B cell (primary cell): ENCODE measurements at regions not wholly inside any gene's neighbourhood (a gene's known extent, or its start where the extent isn't known, plus 50 kb on each side); places are given as distances from the start of the nearest gene placed in this dataset.

ENCODE experiments used
- ATAC-seq: fragments of 200-7000 bp; cut with Tn5 transposase; one replicate; pipeline ENCODE4 v1.10.0; 2021; ENCODE audit warnings: low read depth, mild to moderate bottlenecking, moderate number of reproducible peaks, moderate library complexity
- CTCF ChIA-PET: fragments of 350-600 bp; sonication (Branson Sonifier 250); formaldehyde crosslinking; loops from one replicate; lab custom pipeline; 2021; ENCODE audit warnings: antibody characterized with exemption, inconsistent platforms; lab: Charles Lee
- POLR2A ChIA-PET: fragments of 350-600 bp; sonication (Branson Sonifier 250); formaldehyde crosslinking; loops from one replicate; lab custom pipeline; 2021; ENCODE audit warnings: antibody characterized with exemption; lab: Charles Lee
- DNase-seq: peaks from one replicate; pipeline ENCODE4 v3.0.0; 2013
- H2AFZ ChIP-seq: 2 replicates; pipeline ENCODE4 v1.6.1; 2012; ENCODE audit warnings: mild to moderate bottlenecking, low read depth, low read length; ENCODE audit not compliant: insufficient read depth, poor library complexity, severe bottlenecking
- H3K27ac ChIP-seq, 2 donors: 1 replicate in 1 of 2; 2 replicates in 1 of 2; pipeline ENCODE4 v1.5.1; 2012 to 2013; ENCODE audit warnings: low read length in 2 of 2, mild to moderate bottlenecking in 2 of 2, moderate library complexity in 1 of 2
- H3K27me3 ChIP-seq, 4 experiments: fragments of 200-600 bp in 1 of 4; sonication (generic) in 1 of 4; replicated peaks in 1 of 4; 1 replicate in 2 of 4; 2 replicates in 2 of 4; pipeline versions ENCODE4 v1.6.1 to v1.7.0; 2013 to 2016; ENCODE audit warnings: low read length in 3 of 4, mild to moderate bottlenecking in 2 of 4, mixed read lengths in 1 of 4, moderate library complexity in 1 of 4; ENCODE audit not compliant: insufficient read depth in 4 of 4, control insufficient read depth in 3 of 4; ENCODE audit errors: control extremely low read depth in 1 of 4
- H3K36me3 ChIP-seq, 2 experiments: replicated peaks in 1 of 2; 1 replicate in 1 of 2; 2 replicates in 1 of 2; pipeline versions ENCODE4 v1.6.1 to v1.7.1; 2013; ENCODE audit warnings: low read length in 1 of 2; ENCODE audit not compliant: insufficient read depth in 2 of 2, control insufficient read depth in 1 of 2; ENCODE audit errors: control extremely low read depth in 1 of 2, extremely low read depth in 1 of 2
- H3K4me1 ChIP-seq, 2 donors: fragments of 200-600 bp in 1 of 2; sonication (generic) in 1 of 2; 1 replicate in 1 of 2; 2 replicates in 1 of 2; pipeline versions ENCODE4 v1.5.1 to v1.6.1; 2013 to 2017; ENCODE audit warnings: low read length in 2 of 2; ENCODE audit not compliant: control insufficient read depth in 2 of 2, insufficient read depth in 2 of 2
- H3K4me2 ChIP-seq: replicated peaks from 2 replicates; pipeline ENCODE3; 2012; ENCODE audit warnings: mild to moderate bottlenecking, low read depth, low read length; ENCODE audit not compliant: poor library complexity, severe bottlenecking
- H3K4me3 ChIP-seq, 5 experiments: fragments of 200-600 bp in 1 of 5; sonication (generic) in 1 of 5; 1 replicate in 3 of 5; 2 replicates in 2 of 5; pipeline versions ENCODE4 v1.5.1 to v1.7.0; 2011 to 2016; ENCODE audit warnings: low read length in 4 of 5, mild to moderate bottlenecking in 4 of 5, low read depth in 2 of 5, control low read depth in 1 of 5, moderate library complexity in 1 of 5; ENCODE audit not compliant: insufficient read depth in 1 of 5; ENCODE audit errors: control extremely low read depth in 1 of 5, extremely low read depth in 1 of 5
- H3K79me2 ChIP-seq: fragments of 200-600 bp; sonication (generic); one replicate; pipeline ENCODE4 v1.6.0; 2016; ENCODE audit warnings: low read length; ENCODE audit not compliant: control insufficient read depth, insufficient read depth
- H3K9ac ChIP-seq: fragments of 200-600 bp; sonication (generic); 2 replicates; pipeline ENCODE4 v1.6.1; 2017; ENCODE audit warnings: mild to moderate bottlenecking, low read length, moderate library complexity
- H3K9me3 ChIP-seq, 3 donors: one replicate each; pipeline versions ENCODE4 v1.6.1 to v1.7.1; 2013; ENCODE audit warnings: low read length in 2 of 3; ENCODE audit not compliant: control insufficient read depth in 2 of 3, insufficient read depth in 1 of 3; ENCODE audit errors: control extremely low read depth in 1 of 3
- H4K20me1 ChIP-seq: 2 replicates; pipeline ENCODE4 v1.6.0; 2012; ENCODE audit warnings: mild to moderate bottlenecking, low read length; ENCODE audit not compliant: insufficient read depth, control insufficient read depth, poor library complexity, severe bottlenecking
- H3K27ac Mint-ChIP-seq: one replicate; pipeline ENCODE4 v1.8.0; 2021; ENCODE audit warnings: mixed read lengths
- H3K27me3 Mint-ChIP-seq: one replicate; pipeline ENCODE4 v1.8.0; 2021; ENCODE audit warnings: mixed read lengths
- H3K4me1 Mint-ChIP-seq: one replicate; pipeline ENCODE4 v1.8.0; 2021; ENCODE audit warnings: mixed read lengths
- H3K4me3 Mint-ChIP-seq: one replicate; pipeline ENCODE4 v1.8.0; 2021; ENCODE audit warnings: mixed read lengths
- H3K9me3 Mint-ChIP-seq: one replicate; pipeline ENCODE4 v1.8.0; 2022; ENCODE audit warnings: mixed read lengths; ENCODE audit not compliant: insufficient read depth
- CTCF ChIP-seq: fragments of 200-600 bp; IDR thresholded peaks from one replicate; pipeline ENCODE4 v1.8.0; 2022; ENCODE audit warnings: antibody characterized with exemption, mild to moderate bottlenecking
- EZH2 ChIP-seq: IDR thresholded peaks from 2 replicates; pipeline ENCODE4 v1.6.1; 2012; ENCODE audit warnings: borderline replicate concordance, low read depth, mild to moderate bottlenecking, moderate library complexity, low read length; ENCODE audit not compliant: insufficient read depth, poor library complexity, severe bottlenecking
- WGBS: methylation state at CpG from one replicate; pipeline ENCODE4 v1.1.5; 2013; ENCODE audit warnings: missing lambda C conversion rate; ENCODE audit not compliant: insufficient coverage; 5-methylcytosine and 5-hydroxymethylcytosine counted together
- intact Hi-C: fragments of 100-400 bp; cut with micrococcal nuclease; formaldehyde crosslinking; loops from one replicate; pipeline ENCODE4 v1.10.0; 2022

DNA sequence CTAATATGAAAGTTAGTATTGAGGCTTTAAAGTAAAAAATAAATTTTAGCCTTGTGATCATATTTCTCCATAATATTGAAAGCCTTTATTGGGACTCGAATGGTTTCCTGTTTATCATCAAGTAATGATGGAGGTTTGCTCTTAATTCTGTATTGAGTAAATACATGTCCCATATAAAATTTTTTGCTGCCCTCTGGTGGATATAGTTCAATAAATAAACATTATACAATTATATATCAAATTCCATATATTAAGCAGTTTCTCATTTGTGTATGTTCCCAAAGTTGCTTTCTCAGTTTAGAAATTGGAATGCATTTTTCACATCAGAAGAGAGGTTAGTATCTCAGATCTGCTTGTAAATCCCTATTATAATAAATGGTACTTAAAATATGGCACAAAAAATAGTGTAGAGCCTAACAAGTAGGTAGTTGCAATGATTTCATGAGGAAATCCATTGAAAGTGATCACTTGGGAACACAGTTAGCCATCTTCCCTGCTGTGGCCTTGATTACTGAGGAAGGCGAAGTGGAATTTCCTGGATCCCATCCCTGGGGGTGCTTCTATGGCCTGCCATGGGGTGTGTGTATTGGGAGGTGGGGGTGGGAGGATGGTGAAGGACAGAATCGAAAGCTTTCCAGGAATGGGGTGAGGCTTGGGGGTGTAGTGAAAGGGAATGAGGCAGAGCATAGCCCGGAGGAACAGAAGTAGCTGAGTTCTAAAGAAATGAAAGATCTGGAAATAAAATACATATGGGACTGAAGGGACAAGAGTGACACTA, 84.1 kb upstream of the C21orf91 start:
- no peaks in the 10 kb centered on the region for H3K36me3 ChIP-seq
- no peak overlapping the region for H3K27ac Mint-ChIP-seq
- no peaks in the 10 kb centered on the region for H3K27me3 ChIP-seq
- H3K27ac ChIP-seq = no peak overlapping the region
- intact Hi-C loops = loop anchor here (1.0 to 2.0 kb wide), 2 partner anchors 82 to 224 kb away; no protein-coding TSS in a partner anchor
- ChIA-PET CTCF (interaction anchor here (0.9 to 4.5 kb wide), 11 partner anchors 19 to 254 kb away, joined by 3 to 45 read pairs (median 9); no protein-coding TSS in a partner anchor), POLR2A (no interaction called here)
- H3K4me3 Mint-ChIP-seq = no peak overlapping the region
- DNase-seq (peak; percentile 57), ATAC-seq (peak; percentile 24)
- no peak overlapping the region for H3K4me3 ChIP-seq
- no peaks in the 10 kb centered on the region for H3K9me3 ChIP-seq
- TF ChIP-seq EZH2 (no peak), CTCF (peak; percentile 72)
- H3K4me1 ChIP-seq = peaks cover 0 to 6% of the 10 kb centered on the region in 2 donors
- H3K4me2 ChIP-seq = no peak overlapping the region
- H3K79me2 ChIP-seq = no peaks in the 10 kb centered on the region
- no peak overlapping the region for H2AFZ ChIP-seq
- H3K9me3 Mint-ChIP-seq = peaks cover 3% of the 10 kb centered on the region
- H3K27me3 Mint-ChIP-seq = no peaks in the 10 kb centered on the region
- no peak overlapping the region for H3K9ac ChIP-seq
- H4K20me1 ChIP-seq = no peaks in the 10 kb centered on the region
- H3K4me1 Mint-ChIP-seq = peaks cover 8% of the 10 kb centered on the region
- 98% methylated on average over 3 of the region's 4 CpGs for WGBS

DNA sequence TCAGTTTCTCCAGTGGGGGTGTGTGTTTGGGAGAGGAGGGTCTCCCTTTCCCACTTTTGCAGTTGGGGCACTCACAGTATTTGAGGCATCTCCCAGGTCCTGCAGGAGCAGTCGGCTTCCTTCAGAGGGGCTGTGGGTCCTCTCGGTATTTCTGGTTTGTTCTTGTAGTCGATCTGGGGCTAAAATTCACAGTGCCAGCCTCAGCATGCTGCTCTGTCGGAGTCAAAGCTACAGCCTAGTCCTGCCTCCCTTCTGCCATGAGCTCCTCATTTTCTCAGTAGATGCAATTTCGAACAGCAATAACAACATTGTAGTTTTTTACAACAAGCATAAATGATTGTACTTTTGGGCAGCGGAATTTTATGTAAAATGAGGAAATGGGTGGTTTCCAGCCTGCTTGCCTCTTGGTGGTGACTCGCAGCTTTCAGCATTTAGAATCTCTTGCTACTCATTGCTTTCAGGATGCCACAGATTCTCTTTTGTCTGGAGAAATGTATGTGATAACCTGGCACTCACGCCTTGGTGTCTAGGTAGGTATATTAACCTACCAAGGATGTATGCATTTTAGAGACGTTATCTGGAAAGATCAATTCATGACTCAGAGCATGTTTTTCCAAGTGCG, 82.4 kb upstream of the C21orf91 start:
- Histone ChIP-seq H2AFZ (peak overlapping the region; percentile 27), H4K20me1 (no peaks in the 10 kb centered on the region), H3K9me3 (no peaks in the 10 kb centered on the region), H3K4me2 (no peak overlapping the region), H3K36me3 (no peaks in the 10 kb centered on the region), H3K27me3 (no peaks in the 10 kb centered on the region), H3K9ac (no peak overlapping the region), H3K4me3 (no peak overlapping the region), H3K27ac (no peak overlapping the region), H3K79me2 (no peaks in the 10 kb centered on the region), H3K4me1 (peaks cover 0 to 6% of the 10 kb centered on the region in 2 donors)
- no peak for ATAC-seq
- Mint-ChIP-seq H3K9me3 (peaks cover 8% of the 10 kb centered on the region), H3K4me1 (peaks cover 8% of the 10 kb centered on the region), H3K27me3 (no peaks in the 10 kb centered on the region), H3K27ac (no peak overlapping the region), H3K4me3 (no peak overlapping the region)
- ChIA-PET POLR2A (no interaction called here), CTCF (interaction anchor here (0.5 to 1.9 kb wide), 14 partner anchors 13 to 228 kb away, joined by 3 to 15 read pairs (median 3); partner anchors contain the start of gene C21orf91)
- intact Hi-C loops = loop anchor here (2.0 kb wide), 1 partner anchor 81 kb away; no protein-coding TSS in a partner anchor
- TF ChIP-seq EZH2 (no peak), CTCF (no peak)
- 74% methylated on average over 7 of the region's 10 CpGs for WGBS
- no peak for DNase-seq
